HCT116 (cell line): ENCODE measurements at regions not wholly inside any gene's neighbourhood (a gene's known extent, or its start where the extent isn't known, plus 50 kb on each side); places are given as distances from the start of the nearest gene placed in this dataset.

Experiments used
- ATAC-seq: fragments of 200-7000 bp; cut with Tn5 transposase; 2 replicates; pipeline ENCODE4 v1.9.1; 2020; ENCODE audit warnings: mild to moderate bottlenecking, moderate library complexity
- BruUV-seq: library from RNA; stranded (reverse); fragments of 400-500 nt; replicated peaks from 2 replicates; lab custom pipeline; 2021; lab: Mats Ljungman, UMichigan
- CTCF ChIA-PET: fragments of 300-600 bp; sonication (Branson Sonifier 250); formaldehyde crosslinking; loops from one replicate; lab custom pipeline; 2021; ENCODE audit warnings: antibody characterized with exemption; lab: Charles Lee
- POLR2A ChIA-PET: fragments of 300-600, 350-600 bp; sonication (Branson Sonifier 250); formaldehyde crosslinking; loops from one replicate; lab custom pipeline; 2021; ENCODE audit warnings: antibody characterized with exemption; lab: Charles Lee
- RAD21 ChIA-PET, 2 experiments: fragments of 300-600 bp; sonication (Branson Sonifier 250); formaldehyde crosslinking; loops; one replicate each; lab custom pipeline; 2023; ENCODE audit warnings: low total read pairs in 2 of 2; ENCODE audit not compliant: uncharacterized antibody in 2 of 2, unreplicated experiment in 2 of 2, low non-redundant PET in 1 of 2; lab: Charles Lee
- DNase-seq: peaks from one replicate; pipeline ENCODE4 v3.0.0-alpha.2; 2010; ENCODE audit warnings: low read depth, low spot score
- H2AFZ ChIP-seq: fragments of 200-600 bp; shearing (Covaris generic), sonication (generic); 2 replicates; pipeline ENCODE4 v1.6.1; 2017; ENCODE audit warnings: low read depth, mixed run types, mixed read lengths, antibody characterized with exemption, low read length; ENCODE audit not compliant: poor library complexity, severe bottlenecking
- H3K27ac ChIP-seq: 2 replicates; pipeline ENCODE4 v1.5.1; 2012; ENCODE audit warnings: low read depth, low read length
- H3K27me3 ChIP-seq: fragments of 200-600 bp; sonication (generic); 2 replicates; pipeline ENCODE4 v1.6.1; 2016; ENCODE audit warnings: mixed run types, low read length, mixed read lengths; ENCODE audit not compliant: insufficient read depth
- H3K36me3 ChIP-seq, 2 experiments: fragments of 200-500 bp in 1 of 2; fragments of 200-600 bp in 1 of 2; sonication (Bioruptor generic) in 1 of 2; sonication (generic) in 1 of 2; 2 replicates each; pipeline versions ENCODE4 v1.5.1 to v1.6.1; 2014 to 2016; ENCODE audit warnings: low read length in 2 of 2, inconsistent platforms in 1 of 2, mixed read lengths in 1 of 2, mixed run types in 1 of 2; ENCODE audit not compliant: insufficient read depth in 2 of 2, control insufficient read depth in 1 of 2
- H3K4me1 ChIP-seq, 2 experiments: fragments of 200-600 bp in 1 of 2; sonication (generic) in 1 of 2; 2 replicates each; pipeline versions ENCODE4 v1.5.1 to v1.6.1; 2012 to 2017; ENCODE audit warnings: low read length in 2 of 2, inconsistent platforms in 1 of 2, mild to moderate bottlenecking in 1 of 2, mixed read lengths in 1 of 2, mixed run types in 1 of 2, moderate library complexity in 1 of 2; ENCODE audit not compliant: insufficient read depth in 2 of 2, control insufficient read depth in 1 of 2
- H3K4me2 ChIP-seq: fragments of 200-600 bp; sonication (generic); 2 replicates; pipeline ENCODE4 v1.6.1; 2017; ENCODE audit warnings: mixed run types, low read length, mixed read lengths
- H3K4me3 ChIP-seq, 2 experiments: fragments of 200-600 bp in 1 of 2; sonication (generic) in 1 of 2; replicated peaks in 1 of 2; 2 replicates each; pipeline ENCODE4 v1.5.1; 2011 to 2016; ENCODE audit warnings: low read length in 2 of 2, control low read depth in 1 of 2, low read depth in 1 of 2, mild to moderate bottlenecking in 1 of 2, mixed read lengths in 1 of 2, mixed run types in 1 of 2
- H3K79me2 ChIP-seq: fragments of 200-600 bp; sonication (generic); 2 replicates; pipeline ENCODE4 v1.6.1; 2017; ENCODE audit warnings: mild to moderate bottlenecking, mixed run types, low read length, moderate library complexity, mixed read lengths; ENCODE audit not compliant: insufficient read depth
- H3K9ac ChIP-seq: fragments of 200-600 bp; sonication (generic); 2 replicates; pipeline ENCODE4 v1.6.1; 2016; ENCODE audit warnings: low read length, mixed read lengths
- H3K9me2 ChIP-seq: fragments of 200-600 bp; sonication (generic), shearing (Covaris generic); 2 replicates; pipeline ENCODE4 v1.6.1; 2017; ENCODE audit warnings: mixed run types, mild to moderate bottlenecking, moderate library complexity; ENCODE audit not compliant: insufficient read depth
- H3K9me3 ChIP-seq, 2 experiments: fragments of 200-500 bp in 1 of 2; fragments of 200-600 bp in 1 of 2; sonication (Bioruptor generic) in 1 of 2; sonication (generic) in 1 of 2; 2 replicates each; pipeline ENCODE4 v1.6.1; 2014 to 2017; ENCODE audit warnings: low read length in 2 of 2, mixed read lengths in 2 of 2, inconsistent platforms in 1 of 2, low read depth in 1 of 2, mild to moderate bottlenecking in 1 of 2, mixed run types in 1 of 2, moderate library complexity in 1 of 2; ENCODE audit not compliant: control insufficient read depth in 1 of 2, insufficient read depth in 1 of 2
- H4K20me1 ChIP-seq: fragments of 200-600 bp; sonication (generic), shearing (Covaris generic); 2 replicates; pipeline ENCODE4 v1.6.1; 2017; ENCODE audit warnings: mixed run types, mild to moderate bottlenecking, moderate library complexity; ENCODE audit not compliant: insufficient read depth
- CEBPB ChIP-seq: IDR thresholded peaks from 2 replicates; pipeline ENCODE4 v1.6.1; 2012; ENCODE audit warnings: low read depth
- ELF1 ChIP-seq: IDR thresholded peaks from 2 replicates; pipeline ENCODE4 v1.6.1; 2012; ENCODE audit warnings: low read depth, borderline replicate concordance
- EZH2 ChIP-seq: fragments of 200-600 bp; sonication (generic); IDR thresholded peaks from 2 replicates; pipeline ENCODE4 v1.6.1; 2017; ENCODE audit warnings: antibody characterized with exemption, mixed run types
- EZH2phosphoT487 ChIP-seq: fragments of 200-600 bp; IDR thresholded peaks from 2 replicates; pipeline ENCODE4 v1.6.1; 2018; ENCODE audit warnings: antibody characterized with exemption, borderline replicate concordance
- JUND ChIP-seq: IDR thresholded peaks from 2 replicates; pipeline ENCODE4 v1.6.1; 2012
- POLR2A ChIP-seq: IDR thresholded peaks from 2 replicates; pipeline ENCODE4 v1.7.0; 2011; ENCODE audit warnings: borderline replicate concordance; ENCODE audit not compliant: insufficient read depth, insufficient read length; ENCODE audit errors: extremely low read depth
- REST ChIP-seq: IDR thresholded peaks from 2 replicates; pipeline ENCODE4 v1.6.1; 2012; ENCODE audit warnings: low read depth
- SIN3A ChIP-seq: IDR thresholded peaks from 2 replicates; pipeline ENCODE4 v1.6.1; 2012; ENCODE audit warnings: low read depth
- TCF7L2 ChIP-seq: IDR thresholded peaks from 2 replicates; pipeline ENCODE4 v1.7.0; 2011; ENCODE audit warnings: borderline replicate concordance, inconsistent platforms; ENCODE audit not compliant: insufficient read depth, insufficient read length; ENCODE audit errors: extremely low read depth
- YY1 ChIP-seq: IDR thresholded peaks from 2 replicates; pipeline ENCODE4 v1.6.1; 2011; ENCODE audit warnings: low read length, low read depth, moderate library complexity, mild to moderate bottlenecking; ENCODE audit not compliant: insufficient replicate concordance; ENCODE audit errors: extremely low read depth
- intact Hi-C: fragments of 100-400 bp; cut with micrococcal nuclease; formaldehyde crosslinking; loops from 2 replicates; pipeline ENCODE4 v1.10.0; 2022
- TF ChIP-seq, protein P1 (sequence below): IDR thresholded peaks from 2 replicates; pipeline ENCODE4 v1.6.1; 2012

GRCh38 chr13:55571237-55571867, 1569.4 kb upstream of the PRR20A start:
- no peaks in the 10 kb centered on the region for H3K79me2 ChIP-seq
- DNase-seq (no peak), ATAC-seq (no peak)
- no peak overlapping the region for H3K4me2 ChIP-seq
- TF ChIP-seq TCF7L2 (no peak), SIN3A (no peak), ELF1 (no peak), JUND (no peak), YY1 (no peak), REST (no peak), EZH2 (no peak), EZH2phosphoT487 (no peak), POLR2A (no peak), CEBPB (no peak)
- TF ChIP-seq, protein P1, sequence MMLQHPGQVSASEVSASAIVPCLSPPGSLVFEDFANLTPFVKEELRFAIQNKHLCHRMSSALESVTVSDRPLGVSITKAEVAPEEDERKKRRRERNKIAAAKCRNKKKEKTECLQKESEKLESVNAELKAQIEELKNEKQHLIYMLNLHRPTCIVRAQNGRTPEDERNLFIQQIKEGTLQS: no peak
- intact Hi-C loops: no loop called here
- no peaks in the 10 kb centered on the region for H4K20me1 ChIP-seq
- no peak overlapping the region for H3K27ac ChIP-seq
- H3K9ac ChIP-seq: no peak overlapping the region
- ChIA-PET RAD21 (no interaction called here), POLR2A (no interaction called here), CTCF (no interaction called here)
- peaks cover 7 to 14% of the 10 kb centered on the region in 2 experiments; a peak in 2 of 4 replicates for H3K9me3 ChIP-seq
- H3K4me1 ChIP-seq: no peaks in the 10 kb centered on the region
- no peaks in the 10 kb centered on the region for H3K27me3 ChIP-seq
- no TSS peak for BruUV-seq
- no peaks in the 10 kb centered on the region for H3K9me2 ChIP-seq
- no peaks in the 10 kb centered on the region for H3K36me3 ChIP-seq
- H2AFZ ChIP-seq: no peak overlapping the region
- H3K4me3 ChIP-seq: no peak overlapping the region
